HEK293 (cell line): ENCODE measurements at regions not wholly inside any gene's neighbourhood (a gene's known extent, or its start where the extent isn't known, plus 50 kb on each side); places are given as distances from the start of the nearest gene placed in this dataset.

Experiments used
- CTCF ChIA-PET: fragments of 350-600 bp; formaldehyde crosslinking; extraction: SDS; loops from one replicate; lab custom pipeline; 2021; ENCODE audit warnings: antibody characterized with exemption; lab: Yijun Ruan, JAX
- POLR2A ChIA-PET: fragments of 300-600 bp; formaldehyde crosslinking; extraction: SDS; loops from one replicate; lab custom pipeline; 2020; ENCODE audit warnings: antibody characterized with exemption, inconsistent platforms; lab: Yijun Ruan, JAX
- H3K27ac ChIP-seq: fragments of 200-500 bp; sonication (Bioruptor generic); 2 replicates; pipeline ENCODE4 v1.5.1; 2014; ENCODE audit warnings: low read depth, low read length, control low read depth, inconsistent platforms; ENCODE audit errors: extremely low read depth
- H3K36me3 ChIP-seq, 2 experiments: fragments of 200-500 bp in 1 of 2; sonication (Bioruptor generic) in 1 of 2; 1 replicate in 1 of 2; 2 replicates in 1 of 2; pipeline ENCODE4 v1.5.1; 2014 to 2017; ENCODE audit warnings: inconsistent platforms in 2 of 2, low read length in 2 of 2; ENCODE audit not compliant: control insufficient read depth in 2 of 2, insufficient read depth in 1 of 2
- H3K4me1 ChIP-seq: fragments of 200-500 bp; sonication (Bioruptor generic); 2 replicates; pipeline ENCODE4 v1.5.1; 2014; ENCODE audit warnings: mild to moderate bottlenecking, low read length, inconsistent platforms; ENCODE audit not compliant: control insufficient read depth, insufficient read depth
- H3K4me3 ChIP-seq: 2 replicates; pipeline ENCODE4 v1.5.1; 2011; ENCODE audit warnings: low read depth, mild to moderate bottlenecking, control low read depth, low read length, moderate library complexity
- H3K9me3 ChIP-seq: fragments of 200-500 bp; sonication (Bioruptor generic); 2 replicates; pipeline ENCODE4 v1.5.1; 2014; ENCODE audit warnings: low read depth, low read length, inconsistent platforms; ENCODE audit not compliant: control insufficient read depth, insufficient read depth
- BCL11B ChIP-seq: fragments of 450-650 bp; formaldehyde crosslinking; IDR thresholded peaks from 2 replicates; pipeline ENCODE4 v1.5.1; 2016; ENCODE audit warnings: low read depth, missing biosample characterization, missing genetic modification characterization
- GFI1B ChIP-seq: fragments of 450-650 bp; formaldehyde crosslinking; IDR thresholded peaks from 2 replicates; pipeline ENCODE4 v1.5.1; 2016; ENCODE audit warnings: missing biosample characterization, missing genetic modification characterization
- GLIS1 ChIP-seq: fragments of 450-650 bp; formaldehyde crosslinking; IDR thresholded peaks from 2 replicates; pipeline ENCODE4 v1.5.1; 2016; ENCODE audit warnings: missing biosample characterization, missing genetic modification characterization
- KLF1 ChIP-seq: fragments of 450-650 bp; formaldehyde crosslinking; IDR thresholded peaks from 2 replicates; pipeline ENCODE4 v1.5.1; 2016; ENCODE audit warnings: missing biosample characterization, missing genetic modification characterization
- RBAK ChIP-seq: fragments of 450-650 bp; formaldehyde crosslinking; IDR thresholded peaks from 2 replicates; pipeline ENCODE4 v1.5.1; 2016; ENCODE audit warnings: missing biosample characterization, missing genetic modification characterization
- ZFHX2 ChIP-seq: fragments of 450-650 bp; formaldehyde crosslinking; conservative IDR thresholded peaks from 2 replicates; pipeline ENCODE4 v1.5.1; 2016; ENCODE audit warnings: missing biosample characterization, missing genetic modification characterization
- ZNF133 ChIP-seq: fragments of 450-650 bp; formaldehyde crosslinking; IDR thresholded peaks from 2 replicates; pipeline ENCODE4 v1.5.1; 2016; ENCODE audit warnings: missing biosample characterization, missing genetic modification characterization
- ZNF248 ChIP-seq: fragments of 450-650 bp; formaldehyde crosslinking; IDR thresholded peaks from 2 replicates; pipeline ENCODE4 v1.5.1; 2017; ENCODE audit warnings: missing biosample characterization, missing genetic modification characterization
- ZNF292 ChIP-seq: fragments of 450-650 bp; formaldehyde crosslinking; IDR thresholded peaks from 2 replicates; pipeline ENCODE4 v1.5.1; 2016; ENCODE audit warnings: low read depth, missing biosample characterization, missing genetic modification characterization, borderline replicate concordance
- ZNF404 ChIP-seq: fragments of 450-650 bp; formaldehyde crosslinking; IDR thresholded peaks from 2 replicates; pipeline ENCODE4 v1.5.1; 2017; ENCODE audit warnings: missing biosample characterization, missing genetic modification characterization
- ZNF48 ChIP-seq: fragments of 450-650 bp; formaldehyde crosslinking; IDR thresholded peaks from 2 replicates; pipeline ENCODE4 v1.5.1; 2016; ENCODE audit warnings: missing biosample characterization, missing genetic modification characterization
- ZNF514 ChIP-seq: fragments of 450-650 bp; formaldehyde crosslinking; IDR thresholded peaks from 2 replicates; pipeline ENCODE4 v1.5.1; 2016; ENCODE audit warnings: missing biosample characterization, missing genetic modification characterization
- ZNF544 ChIP-seq: fragments of 450-650 bp; formaldehyde crosslinking; IDR thresholded peaks from 2 replicates; pipeline ENCODE4 v1.5.0; 2017; ENCODE audit warnings: missing biosample characterization, missing genetic modification characterization
- ZNF549 ChIP-seq: fragments of 450-650 bp; IDR thresholded peaks from 2 replicates; pipeline ENCODE4 v1.5.1; 2018; ENCODE audit warnings: missing biosample characterization, missing genetic modification characterization, mild to moderate bottlenecking, inconsistent platforms, moderate library complexity
- ZNF658 ChIP-seq: fragments of 450-650 bp; formaldehyde crosslinking; IDR thresholded peaks from 2 replicates; pipeline ENCODE4; 2016; ENCODE audit warnings: missing biosample characterization, missing genetic modification characterization
- ZNF677 ChIP-seq: fragments of 450-650 bp; IDR thresholded peaks from 2 replicates; pipeline ENCODE4 v1.5.0; 2018; ENCODE audit warnings: missing biosample characterization, mild to moderate bottlenecking, missing genetic modification characterization, moderate library complexity
- ZNF701 ChIP-seq: fragments of 450-650 bp; formaldehyde crosslinking; IDR thresholded peaks from 2 replicates; pipeline ENCODE4 v1.5.1; 2016; ENCODE audit warnings: missing biosample characterization, missing genetic modification characterization
- ZNF707 ChIP-seq: fragments of 450-650 bp; formaldehyde crosslinking; IDR thresholded peaks from 2 replicates; pipeline ENCODE4 v1.5.1; 2016; ENCODE audit warnings: missing biosample characterization, missing genetic modification characterization
- TF ChIP-seq, protein P1 (sequence below): fragments of 450-650 bp; formaldehyde crosslinking; IDR thresholded peaks from 2 replicates; pipeline ENCODE4 v1.5.1; 2016; ENCODE audit warnings: missing biosample characterization, missing genetic modification characterization
- TF ChIP-seq, protein P2 (sequence below): fragments of 450-650 bp; formaldehyde crosslinking; IDR thresholded peaks from 2 replicates; pipeline ENCODE4 v1.5.1; 2016; ENCODE audit warnings: missing biosample characterization, missing genetic modification characterization
- TF ChIP-seq, protein P3 (sequence below): fragments of 450-650 bp; IDR thresholded peaks from 2 replicates; pipeline ENCODE4 v1.5.1; 2018; ENCODE audit warnings: missing biosample characterization, missing genetic modification characterization
- TF ChIP-seq, protein P4 (sequence below): fragments of 450-650 bp; formaldehyde crosslinking; IDR thresholded peaks from 2 replicates; pipeline ENCODE4 v1.5.1; 2016; ENCODE audit warnings: missing biosample characterization, missing genetic modification characterization
- TF ChIP-seq, protein P5 (sequence below): fragments of 450-650 bp; formaldehyde crosslinking; IDR thresholded peaks from 2 replicates; pipeline ENCODE4 v1.5.1; 2016; ENCODE audit warnings: missing biosample characterization, missing genetic modification characterization

DNA sequence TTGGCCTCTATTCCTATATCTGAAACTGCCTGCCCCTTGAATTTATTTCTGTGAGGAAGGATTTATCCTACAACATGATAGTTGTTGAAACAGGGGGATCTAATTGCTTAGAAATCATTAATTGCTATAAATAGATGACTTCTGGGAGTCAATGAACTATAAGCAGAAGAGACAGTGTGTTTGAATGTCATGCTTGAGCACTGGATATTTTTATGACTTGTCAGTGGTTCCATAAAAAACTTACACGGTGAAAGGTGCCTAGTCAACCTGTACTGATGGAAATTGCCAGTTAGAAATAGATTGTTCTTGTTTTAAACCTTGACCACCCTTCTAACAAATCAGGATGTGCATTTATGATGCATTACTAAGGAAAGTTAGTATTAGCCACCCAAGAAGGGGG lies 306.9 kb upstream of the PPARGC1A start (continued):
- TF ChIP-seq, protein P1, sequence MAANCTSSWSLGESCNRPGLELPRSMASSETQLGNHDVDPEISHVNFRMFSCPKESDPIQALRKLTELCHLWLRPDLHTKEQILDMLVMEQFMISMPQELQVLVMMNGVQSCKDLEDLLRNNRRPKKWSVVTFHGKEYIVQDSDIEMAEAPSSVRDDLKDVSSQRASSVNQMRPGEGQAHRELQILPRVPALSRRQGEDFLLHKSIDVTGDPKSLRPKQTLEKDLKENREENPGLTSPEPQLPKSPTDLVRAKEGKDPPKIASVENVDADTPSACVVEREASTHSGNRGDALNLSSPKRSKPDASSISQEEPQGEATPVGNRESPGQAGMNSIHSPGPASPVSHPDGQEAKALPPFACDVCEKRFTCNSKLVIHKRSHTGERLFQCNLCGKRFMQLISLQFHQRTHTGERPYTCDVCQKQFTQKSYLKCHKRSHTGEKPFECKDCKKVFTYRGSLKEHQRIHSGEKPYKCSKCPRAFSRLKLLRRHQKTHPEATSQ: no peak
- TF ChIP-seq, protein P2, sequence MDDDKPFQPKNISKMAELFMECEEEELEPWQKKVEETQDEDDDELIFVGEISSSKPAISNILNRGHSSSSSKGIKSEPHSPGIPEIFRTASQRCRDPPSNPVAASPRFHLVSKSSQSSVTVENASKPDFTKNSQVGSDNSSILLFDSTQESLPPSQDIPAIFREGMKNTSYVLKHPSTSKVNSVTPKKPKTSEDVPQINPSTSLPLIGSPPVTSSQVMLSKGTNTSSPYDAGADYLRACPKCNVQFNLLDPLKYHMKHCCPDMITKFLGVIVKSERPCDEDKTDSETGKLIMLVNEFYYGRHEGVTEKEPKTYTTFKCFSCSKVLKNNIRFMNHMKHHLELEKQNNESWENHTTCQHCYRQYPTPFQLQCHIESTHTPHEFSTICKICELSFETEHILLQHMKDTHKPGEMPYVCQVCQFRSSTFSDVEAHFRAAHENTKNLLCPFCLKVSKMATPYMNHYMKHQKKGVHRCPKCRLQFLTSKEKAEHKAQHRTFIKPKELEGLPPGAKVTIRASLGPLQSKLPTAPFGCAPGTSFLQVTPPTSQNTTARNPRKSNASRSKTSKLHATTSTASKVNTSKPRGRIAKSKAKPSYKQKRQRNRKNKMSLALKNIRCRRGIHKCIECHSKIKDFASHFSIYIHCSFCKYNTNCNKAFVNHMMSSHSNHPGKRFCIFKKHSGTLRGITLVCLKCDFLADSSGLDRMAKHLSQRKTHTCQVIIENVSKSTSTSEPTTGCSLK (tag by site-specific recombination): no peak
- TF ChIP-seq GFI1B (no peak), ZNF707 (tag by site-specific recombination) (no peak), ZNF514 (tag by site-specific recombination) (no peak), ZNF544 (tag by site-specific recombination) (no peak), ZNF701 (no peak), ZNF549 (tag by site-specific recombination) (no peak), KLF1 (tag by site-specific recombination) (no peak), ZNF677 (tag by site-specific recombination) (no peak), ZFHX2 (no peak)
- TF ChIP-seq, protein P3, sequence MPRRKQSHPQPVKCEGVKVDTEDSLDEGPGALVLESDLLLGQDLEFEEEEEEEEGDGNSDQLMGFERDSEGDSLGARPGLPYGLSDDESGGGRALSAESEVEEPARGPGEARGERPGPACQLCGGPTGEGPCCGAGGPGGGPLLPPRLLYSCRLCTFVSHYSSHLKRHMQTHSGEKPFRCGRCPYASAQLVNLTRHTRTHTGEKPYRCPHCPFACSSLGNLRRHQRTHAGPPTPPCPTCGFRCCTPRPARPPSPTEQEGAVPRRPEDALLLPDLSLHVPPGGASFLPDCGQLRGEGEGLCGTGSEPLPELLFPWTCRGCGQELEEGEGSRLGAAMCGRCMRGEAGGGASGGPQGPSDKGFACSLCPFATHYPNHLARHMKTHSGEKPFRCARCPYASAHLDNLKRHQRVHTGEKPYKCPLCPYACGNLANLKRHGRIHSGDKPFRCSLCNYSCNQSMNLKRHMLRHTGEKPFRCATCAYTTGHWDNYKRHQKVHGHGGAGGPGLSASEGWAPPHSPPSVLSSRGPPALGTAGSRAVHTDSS (tag by site-specific recombination): no peak
- TF ChIP-seq, all 188 proteins: peak for 0

DNA sequence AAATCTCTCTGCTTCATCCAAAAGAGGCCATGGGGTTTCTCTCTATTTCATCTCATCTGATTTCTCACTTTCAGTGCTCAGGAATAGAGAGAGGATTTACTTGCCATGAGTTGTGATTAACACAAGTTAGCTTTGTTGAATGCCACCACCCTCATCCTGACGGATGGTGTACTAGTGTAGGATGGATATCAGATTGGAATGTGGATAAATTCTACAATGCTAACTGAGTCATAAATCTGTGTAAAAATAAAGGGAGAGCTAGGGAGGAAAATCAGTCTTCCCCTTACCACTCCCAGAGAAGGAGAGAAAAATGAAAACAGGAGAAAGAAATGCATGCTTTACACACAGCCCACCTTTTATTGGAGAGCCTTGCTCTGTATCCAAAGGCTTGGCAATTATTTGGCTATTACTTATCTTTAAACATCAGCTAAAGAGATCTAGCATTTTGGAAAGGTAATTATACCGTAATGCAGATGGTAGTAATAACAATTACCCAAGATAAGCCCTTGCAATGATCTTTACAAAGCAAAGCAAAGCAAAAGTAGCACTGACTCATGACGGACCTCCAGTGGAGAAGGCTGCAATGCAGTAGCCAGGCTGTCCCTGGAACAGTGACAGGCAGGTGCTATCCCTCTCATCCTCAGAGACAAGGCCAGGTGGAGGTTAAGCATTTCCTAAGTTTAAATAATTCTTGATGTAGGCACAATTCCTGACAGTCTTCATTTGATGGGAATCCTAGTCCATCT lies 306.3 kb upstream of the PPARGC1A start:
- no peak overlapping the region for H3K27ac ChIP-seq
- no peak overlapping the region for H3K4me3 ChIP-seq
- H3K4me1 ChIP-seq: no peaks in the 10 kb centered on the region
- TF ChIP-seq GLIS1 (tag by site-specific recombination) (peak; percentile 55), ZNF404 (tag by site-specific recombination) (no peak), ZNF658 (tag by site-specific recombination) (no peak)
- TF ChIP-seq, protein P4, sequence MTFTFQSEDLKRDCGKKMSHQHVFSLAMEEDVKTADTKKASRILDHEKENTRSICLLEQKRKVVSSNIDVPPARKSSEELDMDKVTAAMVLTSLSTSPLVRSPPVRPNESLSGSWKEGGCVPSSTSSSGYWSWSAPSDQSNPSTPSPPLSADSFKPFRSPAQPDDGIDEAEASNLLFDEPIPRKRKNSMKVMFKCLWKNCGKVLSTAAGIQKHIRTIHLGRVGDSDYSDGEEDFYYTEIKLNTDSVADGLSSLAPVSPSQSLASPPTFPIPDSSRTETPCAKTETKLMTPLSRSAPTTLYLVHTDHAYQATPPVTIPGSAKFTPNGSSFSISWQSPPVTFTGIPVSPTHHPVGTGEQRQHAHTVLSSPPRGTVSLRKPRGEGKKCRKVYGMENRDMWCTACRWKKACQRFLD (tag by site-specific recombination): no peak
- ChIA-PET POLR2A (no interaction called here), CTCF (interaction anchor here (0.6 to 0.7 kb wide), 2 partner anchors 9 to 481 kb away, joined by 3 read pairs; no protein-coding TSS in a partner anchor)
- H3K9me3 ChIP-seq: no peaks in the 10 kb centered on the region
- no peaks in the 10 kb centered on the region for H3K36me3 ChIP-seq

DNA sequence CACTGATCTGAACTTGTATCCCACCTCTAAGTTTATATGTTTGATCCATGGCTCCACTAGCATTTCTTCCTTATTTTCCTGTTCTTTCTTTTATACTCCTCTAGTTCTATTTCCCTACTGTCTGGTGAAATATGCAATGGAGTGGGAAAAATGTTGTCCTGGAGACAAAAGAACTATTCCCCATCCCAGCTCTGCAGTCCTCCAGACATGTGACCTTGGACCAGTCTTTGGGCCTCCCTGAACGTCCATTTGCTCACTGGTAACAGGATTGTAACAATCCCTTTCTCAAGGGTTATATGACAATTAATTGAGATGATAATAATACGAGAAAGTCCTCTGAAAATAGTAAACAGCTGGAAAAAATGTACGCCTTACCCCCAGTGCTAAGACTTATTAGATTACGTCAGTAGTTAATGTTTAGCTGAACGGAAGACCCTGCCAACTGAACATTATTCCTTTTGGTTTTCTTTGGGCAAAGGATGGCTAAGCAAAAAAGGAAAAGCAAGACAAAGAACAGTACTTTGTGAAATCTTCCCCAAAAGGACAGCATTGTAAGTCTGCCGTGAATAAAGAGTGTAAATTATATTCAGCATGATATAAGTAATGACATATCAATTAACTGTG lies 302.3 kb upstream of the PPARGC1A start:
- Histone ChIP-seq H3K9me3 (no peaks in the 10 kb centered on the region), H3K4me3 (no peak overlapping the region), H3K27ac (no peak overlapping the region), H3K4me1 (no peaks in the 10 kb centered on the region), H3K36me3 (no peaks in the 10 kb centered on the region)
- POLR2A ChIA-PET: no interaction called here
- CTCF ChIA-PET: no interaction called here
- TF ChIP-seq, protein P5, sequence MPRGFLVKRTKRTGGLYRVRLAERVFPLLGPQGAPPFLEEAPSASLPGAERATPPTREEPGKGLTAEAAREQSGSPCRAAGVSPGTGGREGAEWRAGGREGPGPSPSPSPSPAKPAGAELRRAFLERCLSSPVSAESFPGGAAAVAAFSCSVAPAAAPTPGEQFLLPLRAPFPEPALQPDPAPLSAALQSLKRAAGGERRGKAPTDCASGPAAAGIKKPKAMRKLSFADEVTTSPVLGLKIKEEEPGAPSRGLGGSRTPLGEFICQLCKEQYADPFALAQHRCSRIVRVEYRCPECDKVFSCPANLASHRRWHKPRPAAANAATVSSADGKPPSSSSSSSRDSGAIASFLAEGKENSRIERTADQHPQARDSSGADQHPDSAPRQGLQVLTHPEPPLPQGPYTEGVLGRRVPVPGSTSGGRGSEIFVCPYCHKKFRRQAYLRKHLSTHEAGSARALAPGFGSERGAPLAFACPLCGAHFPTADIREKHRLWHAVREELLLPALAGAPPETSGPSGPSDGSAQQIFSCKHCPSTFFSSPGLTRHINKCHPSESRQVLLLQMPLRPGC: no peak
- TF ChIP-seq BCL11B (no peak), ZNF292 (tag by site-specific recombination) (no peak), ZNF133 (tag by site-specific recombination) (no peak), RBAK (no peak), ZNF48 (tag by site-specific recombination) (no peak), ZNF248 (tag by site-specific recombination) (no peak)
